Astrocyte of the spinal cord (primary cell): ENCODE measurements at regions not wholly inside any gene's neighbourhood (a gene's known extent, or its start where the extent isn't known, plus 50 kb on each side); places are given as distances from the start of the nearest gene placed in this dataset.

Experiments
- DNase-seq: peaks from one replicate; pipeline ENCODE4 v3.0.0; 2011; ENCODE audit warnings: low read depth, low spot score
- H3K4me3 ChIP-seq: 2 replicates; pipeline ENCODE4 v1.5.1; 2011; ENCODE audit warnings: low read depth, mild to moderate bottlenecking, low read length, moderate library complexity
- CTCF ChIP-seq: IDR thresholded peaks from 2 replicates; pipeline ENCODE4 v1.5.1; 2012; ENCODE audit warnings: low read depth, mild to moderate bottlenecking, low read length, inconsistent platforms
- in situ Hi-C: cut with HindIII; loops from 2 replicates; pipeline ENCODE4 v1.10.0; 2017; ENCODE audit warnings: low sequenced_read_pairs

GRCh38 chr1:178613271-178613945, 100.5 kb downstream of the TEX35 start:
- H3K4me3 ChIP-seq, result no peak overlapping the region
- TF ChIP-seq CTCF, result no peak
- in situ Hi-C loops, result no loop called here
- no peak for DNase-seq

- TF ChIP-seq CTCF, result no peak
- no peak for DNase-seq
- in situ Hi-C loops, result no loop called here
Observed at GRCh38 chr1:178614286-178614685, 101.4 kb downstream of the TEX35 start.

GRCh38 chr1:178619042-178619927, 105.8 kb upstream of the RALGPS2 start:
- in situ Hi-C loops, result no loop called here
- DNase-seq, result no peak
- H3K4me3 ChIP-seq, result no peak overlapping the region
- no peak for TF ChIP-seq CTCF

More at GRCh38 chr1:178614286-178614685, 101.4 kb downstream of the TEX35 start:
- no peak overlapping the region for H3K4me3 ChIP-seq

- no peak for TF ChIP-seq CTCF
- H3K4me3 ChIP-seq, result no peak overlapping the region
- in situ Hi-C loops, result no loop called here
- DNase-seq, result no peak
Observed at GRCh38 chr1:178620584-178621475, 104.2 kb upstream of the RALGPS2 start.

- no peak overlapping the region for H3K4me3 ChIP-seq
- in situ Hi-C loops, result no loop called here
- TF ChIP-seq CTCF, result no peak
- no peak for DNase-seq
Observed at GRCh38 chr1:178621822-178622221, 103.2 kb upstream of the RALGPS2 start.

- DNase-seq, result no peak
- no peak overlapping the region for H3K4me3 ChIP-seq
- in situ Hi-C loops, result no loop called here
- no peak for TF ChIP-seq CTCF
Observed at GRCh38 chr1:178625695-178626094, 99.3 kb upstream of the RALGPS2 start.
